ENCODE measurements at regions not wholly inside any gene's neighbourhood (a gene's known extent, or its start where the extent isn't known, plus 50 kb on each side); places are given as distances from the start of the nearest gene placed in this dataset.
A peak's percentile ranks its signal among the peaks of the same experiment; 100 is the strongest.

DNA sequence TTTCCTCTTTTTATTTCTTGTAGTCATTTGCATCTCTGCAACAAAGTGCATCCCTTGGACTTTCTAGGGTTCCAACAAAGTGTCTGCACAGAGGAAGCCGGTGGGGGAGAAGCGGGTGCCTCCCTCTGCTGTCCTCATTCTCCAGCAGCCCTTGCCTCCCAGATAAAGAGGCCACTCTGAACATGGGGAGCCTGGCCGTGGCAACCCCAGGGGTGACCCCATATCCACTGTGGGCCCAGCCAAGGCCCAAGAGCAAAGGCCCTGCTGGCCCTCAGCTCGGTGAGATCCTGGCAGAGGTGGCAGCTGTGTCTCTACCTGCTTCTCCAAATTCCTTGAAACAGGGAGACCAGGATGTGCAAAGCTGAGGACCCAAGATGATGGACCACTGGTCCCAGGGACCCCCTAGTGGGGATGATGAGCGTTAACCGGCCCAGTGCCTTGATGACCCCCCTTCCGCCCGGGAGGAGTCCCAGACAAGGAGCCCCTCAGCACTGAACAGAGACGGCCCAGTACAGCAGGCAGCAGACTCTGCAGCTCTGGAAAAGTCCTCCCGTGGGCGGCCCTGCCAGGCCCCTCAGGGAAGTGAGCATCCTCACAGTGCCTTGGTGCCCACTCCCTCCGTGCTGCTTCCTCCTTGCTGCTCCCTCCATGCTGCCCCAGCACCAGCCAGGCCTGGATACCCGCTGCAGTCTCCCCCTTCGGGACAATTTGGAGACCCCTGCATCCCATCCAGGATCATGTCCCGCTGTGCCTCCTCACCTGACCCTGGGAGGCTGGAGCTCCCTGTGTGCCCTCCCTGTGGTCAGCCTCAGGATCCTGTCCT is 62.5 kb downstream of the MRPL36 start:
- TF ChIP-seq, protein P1, sequence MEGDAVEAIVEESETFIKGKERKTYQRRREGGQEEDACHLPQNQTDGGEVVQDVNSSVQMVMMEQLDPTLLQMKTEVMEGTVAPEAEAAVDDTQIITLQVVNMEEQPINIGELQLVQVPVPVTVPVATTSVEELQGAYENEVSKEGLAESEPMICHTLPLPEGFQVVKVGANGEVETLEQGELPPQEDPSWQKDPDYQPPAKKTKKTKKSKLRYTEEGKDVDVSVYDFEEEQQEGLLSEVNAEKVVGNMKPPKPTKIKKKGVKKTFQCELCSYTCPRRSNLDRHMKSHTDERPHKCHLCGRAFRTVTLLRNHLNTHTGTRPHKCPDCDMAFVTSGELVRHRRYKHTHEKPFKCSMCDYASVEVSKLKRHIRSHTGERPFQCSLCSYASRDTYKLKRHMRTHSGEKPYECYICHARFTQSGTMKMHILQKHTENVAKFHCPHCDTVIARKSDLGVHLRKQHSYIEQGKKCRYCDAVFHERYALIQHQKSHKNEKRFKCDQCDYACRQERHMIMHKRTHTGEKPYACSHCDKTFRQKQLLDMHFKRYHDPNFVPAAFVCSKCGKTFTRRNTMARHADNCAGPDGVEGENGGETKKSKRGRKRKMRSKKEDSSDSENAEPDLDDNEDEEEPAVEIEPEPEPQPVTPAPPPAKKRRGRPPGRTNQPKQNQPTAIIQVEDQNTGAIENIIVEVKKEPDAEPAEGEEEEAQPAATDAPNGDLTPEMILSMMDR (IDR thresholded peaks at IDR 0.05) = no peak
- Mint-ChIP-seq H3K27ac (ENCODE audit: unreplicated experiment) (no peak overlapping the region), H3K4me3 (ENCODE audit: unreplicated experiment) (no peak overlapping the region), H3K27me3 (ENCODE audit: unreplicated experiment) (no peaks in the 10 kb centered on the region), H3K4me1 (ENCODE audit: unreplicated experiment) (no peaks in the 10 kb centered on the region), H3K36me3 (ENCODE audit: unreplicated experiment) (peaks cover 4% of the 10 kb centered on the region), H3K9me3 (ENCODE audit: unreplicated experiment) (peaks cover 26% of the 10 kb centered on the region)
- DNase-seq (ENCODE audit: extremely low spot score, unreplicated experiment) = peak; percentile 83

DNA sequence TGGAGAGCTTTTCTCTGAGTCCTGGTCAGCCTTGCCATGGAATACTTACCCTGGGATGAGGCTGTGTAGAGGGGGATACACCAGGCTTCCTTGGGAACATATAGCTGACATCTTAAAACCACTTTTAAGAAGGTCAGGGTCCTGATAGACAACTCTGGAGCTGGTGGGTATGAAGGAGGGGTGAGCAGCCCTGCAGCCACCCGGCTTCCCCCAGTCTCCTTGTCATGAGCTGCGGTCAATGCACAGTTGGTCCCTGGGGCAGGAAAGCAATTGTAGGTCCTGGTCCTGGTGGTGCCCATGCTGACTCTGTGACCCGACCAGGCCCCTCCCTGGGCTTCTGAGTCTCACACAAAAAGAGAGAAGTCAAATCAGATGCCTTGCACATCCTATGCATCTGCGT is 63.6 kb downstream of the MRPL36 start:
- no peaks in the 10 kb centered on the region for H3K27me3 Mint-ChIP-seq (ENCODE audit: unreplicated experiment)
- TF ChIP-seq, protein P1 (IDR thresholded peaks at IDR 0.05) = no peak
- H3K27ac Mint-ChIP-seq (ENCODE audit: unreplicated experiment) = no peak overlapping the region
- peaks cover 4% of the 10 kb centered on the region for H3K36me3 Mint-ChIP-seq (ENCODE audit: unreplicated experiment)
- no peak overlapping the region for H3K4me3 Mint-ChIP-seq (ENCODE audit: unreplicated experiment)
- H3K4me1 Mint-ChIP-seq (ENCODE audit: unreplicated experiment) = no peaks in the 10 kb centered on the region
- DNase-seq (ENCODE audit: extremely low spot score, unreplicated experiment) = peak; percentile 71
- H3K9me3 Mint-ChIP-seq (ENCODE audit: unreplicated experiment) = peaks cover 19% of the 10 kb centered on the region

DNA sequence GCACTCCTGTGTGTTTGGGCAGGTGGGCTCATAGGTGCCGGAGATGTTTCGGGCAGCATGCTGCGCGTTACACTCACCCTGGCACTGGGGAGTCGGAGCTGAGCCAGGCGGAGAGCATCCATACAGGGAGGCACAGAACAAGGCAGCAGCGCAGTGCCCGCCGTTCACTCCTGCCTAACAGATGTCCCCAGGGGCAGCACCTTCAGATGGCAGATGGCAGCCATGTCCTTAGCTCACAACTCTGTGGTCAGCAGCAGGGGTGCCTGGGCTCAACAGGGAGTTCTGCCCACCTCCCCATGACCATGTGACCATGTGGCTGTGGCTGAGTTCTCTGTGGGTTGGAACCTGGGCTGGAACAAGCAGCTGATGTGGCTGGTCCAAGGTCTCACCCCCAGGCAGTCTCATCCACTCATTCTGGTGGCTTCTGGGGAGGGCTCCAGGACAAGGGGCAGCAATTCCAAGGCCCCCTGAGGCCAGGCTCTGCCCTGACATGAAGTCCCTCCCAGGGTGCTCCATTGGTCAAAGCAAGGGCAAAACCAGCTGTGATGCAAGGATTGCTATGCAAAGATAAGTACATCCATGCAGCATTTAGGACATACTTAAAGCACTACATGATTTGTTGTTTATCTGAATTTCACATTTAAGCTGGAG is 64.2 kb downstream of the MRPL36 start:
- TF ChIP-seq, protein P1 (IDR thresholded peaks at IDR 0.05) = no peak
- H3K27me3 Mint-ChIP-seq (ENCODE audit: unreplicated experiment) = no peaks in the 10 kb centered on the region
- H3K36me3 Mint-ChIP-seq (ENCODE audit: unreplicated experiment) = no peaks in the 10 kb centered on the region
- no peaks in the 10 kb centered on the region for H3K4me1 Mint-ChIP-seq (ENCODE audit: unreplicated experiment)
- no peak overlapping the region for H3K4me3 Mint-ChIP-seq (ENCODE audit: unreplicated experiment)
- H3K27ac Mint-ChIP-seq (ENCODE audit: unreplicated experiment) = no peak overlapping the region
- DNase-seq (ENCODE audit: extremely low spot score, unreplicated experiment) = peak; percentile 77
- H3K9me3 Mint-ChIP-seq (ENCODE audit: unreplicated experiment) = peaks cover 13% of the 10 kb centered on the region

DNA sequence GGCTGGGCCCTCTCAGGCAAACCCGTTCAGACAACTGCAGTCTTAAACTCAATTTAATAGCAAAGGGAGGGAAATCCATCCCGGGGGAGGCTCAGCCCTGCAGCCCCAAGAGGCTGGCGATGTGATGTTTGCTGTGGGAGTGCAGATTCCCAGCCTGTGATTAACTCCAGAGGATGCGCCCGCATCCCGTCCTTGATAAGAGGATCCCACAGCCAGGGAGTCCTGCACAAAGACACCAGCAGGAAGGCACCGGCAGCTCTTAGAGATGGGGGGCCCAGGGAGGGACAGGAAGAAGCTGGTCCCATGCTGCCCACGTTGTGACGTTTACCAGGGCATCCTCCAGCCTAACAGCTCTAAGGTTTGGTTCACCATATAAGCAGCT is 64.7 kb downstream of the MRPL36 start:
- no peak overlapping the region for H3K4me3 Mint-ChIP-seq (ENCODE audit: unreplicated experiment)
- H3K27ac Mint-ChIP-seq (ENCODE audit: unreplicated experiment) = no peak overlapping the region
- no peaks in the 10 kb centered on the region for H3K4me1 Mint-ChIP-seq (ENCODE audit: unreplicated experiment)
- no peak for DNase-seq (ENCODE audit: extremely low spot score, unreplicated experiment)
- H3K36me3 Mint-ChIP-seq (ENCODE audit: unreplicated experiment) = no peaks in the 10 kb centered on the region
- TF ChIP-seq, protein P1 (IDR thresholded peaks at IDR 0.05) = no peak
- peaks cover 7% of the 10 kb centered on the region for H3K9me3 Mint-ChIP-seq (ENCODE audit: unreplicated experiment)
- H3K27me3 Mint-ChIP-seq (ENCODE audit: unreplicated experiment) = no peaks in the 10 kb centered on the region

DNA sequence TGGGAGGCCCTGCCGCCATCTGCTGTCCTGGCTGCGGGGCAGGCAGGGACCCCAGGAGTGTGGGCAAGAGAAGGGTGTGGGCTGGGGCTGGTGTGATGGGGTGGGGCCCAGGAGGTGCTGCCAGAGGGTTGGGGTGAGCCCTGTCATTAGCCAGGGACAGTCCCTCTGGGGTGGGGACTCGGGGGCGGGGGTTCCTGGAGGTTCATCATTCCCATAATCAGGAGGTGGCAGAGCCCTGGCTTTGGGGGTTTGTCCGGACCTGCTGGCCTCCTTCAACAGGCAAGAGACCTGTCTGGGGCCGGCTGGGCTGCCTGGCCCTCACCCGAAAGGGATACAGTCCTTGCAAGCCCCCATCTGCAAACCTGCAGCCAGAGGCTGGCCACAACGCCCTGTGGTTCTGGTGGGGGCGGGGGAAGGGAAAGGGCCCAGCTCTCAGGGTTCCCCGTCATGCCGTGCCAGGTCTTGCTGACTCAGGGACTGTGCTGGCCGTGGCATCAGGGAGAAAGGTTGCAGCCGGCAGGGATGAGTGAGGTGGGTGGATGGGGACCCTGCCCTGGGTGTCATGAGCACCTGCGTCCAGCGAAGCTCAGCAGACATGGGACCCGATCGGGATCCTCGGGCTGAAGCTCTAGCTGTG is 65.2 kb downstream of the MRPL36 start:
- Mint-ChIP-seq H3K27me3 (ENCODE audit: unreplicated experiment) (no peaks in the 10 kb centered on the region), H3K27ac (ENCODE audit: unreplicated experiment) (no peak overlapping the region), H3K36me3 (ENCODE audit: unreplicated experiment) (no peaks in the 10 kb centered on the region), H3K4me3 (ENCODE audit: unreplicated experiment) (no peak overlapping the region), H3K4me1 (ENCODE audit: unreplicated experiment) (no peaks in the 10 kb centered on the region), H3K9me3 (ENCODE audit: unreplicated experiment) (peaks cover 2% of the 10 kb centered on the region)
- peak; percentile 81 for DNase-seq (ENCODE audit: extremely low spot score, unreplicated experiment)
- TF ChIP-seq, protein P1 (IDR thresholded peaks at IDR 0.05) = no peak
